Stimulated activated CD4-positive, alpha-beta T cell treated with anti-CD3 and anti-CD28 coated beads, Interleukin-12 subunit alpha, Interleukin-12 subunit beta, amount 100 ng/mL, for 24 hours (primary cell): ENCODE measurements at regions not wholly inside any gene's neighbourhood (a gene's known extent, or its start where the extent isn't known, plus 50 kb on each side); places are given as distances from the start of the nearest gene placed in this dataset.
A peak's percentile ranks its signal among the peaks of the same experiment; 100 is the strongest.
"Not testable (repeated sequence)": the region's sequence is repeated elsewhere in the genome, so short reads cannot be mapped to it uniquely, and the experiment has no call there.

ENCODE experiments used
- DNase-seq, 2 experiments: peaks; one replicate each; pipeline ENCODE4 v3.0.0-alpha.2; 2020; ENCODE audit warnings: low read depth in 2 of 2

GRCh38 chr17:12195418-12195817, 174.7 kb downstream of the MAP2K4 start:
- no peak for DNase-seq

GRCh38 chr17:12201294-12201880, 180.7 kb downstream of the MAP2K4 start:
- DNase-seq = no peak

- DNase-seq = no peak
Measured at GRCh38 chr17:12209632-12210191, 189.0 kb downstream of the MAP2K4 start.

- DNase-seq = not testable (repeated sequence)
Measured at GRCh38 chr17:12220714-12221439, 200.2 kb downstream of the MAP2K4 start.

- no peak for DNase-seq
Measured at GRCh38 chr17:12222392-12222791, 201.7 kb downstream of the MAP2K4 start.

- DNase-seq = no peak
Measured at GRCh38 chr17:12227547-12227946, 206.9 kb downstream of the MAP2K4 start.

- DNase-seq = no peak
Measured at GRCh38 chr17:12229335-12229734, 208.7 kb downstream of the MAP2K4 start.

GRCh38 chr17:12230481-12231354, 210.0 kb downstream of the MAP2K4 start:
- no peak for DNase-seq

- DNase-seq = no peak
Measured at GRCh38 chr17:12231355-12231682, 210.6 kb downstream of the MAP2K4 start.

- not testable (repeated sequence) for DNase-seq
Measured at GRCh38 chr17:12239021-12239420, 218.3 kb downstream of the MAP2K4 start.

GRCh38 chr17:12242345-12242954, 221.8 kb downstream of the MAP2K4 start:
- DNase-seq = no peak

- DNase-seq = no peak
Measured at GRCh38 chr17:12247761-12248160, 227.1 kb downstream of the MAP2K4 start.

GRCh38 chr17:12250973-12251372, 230.3 kb downstream of the MAP2K4 start:
- no peak for DNase-seq

GRCh38 chr17:12252462-12252861, 231.8 kb downstream of the MAP2K4 start:
- DNase-seq = no peak

- no peak for DNase-seq
Measured at GRCh38 chr17:12254460-12254859, 233.8 kb downstream of the MAP2K4 start.

- DNase-seq = peak in 1 of 2 experiments; percentile 3
Measured at GRCh38 chr17:12256380-12256995, 235.8 kb downstream of the MAP2K4 start.

GRCh38 chr17:12257176-12257575, 236.5 kb downstream of the MAP2K4 start:
- DNase-seq = no peak

GRCh38 chr17:12261354-12261753, 240.7 kb downstream of the MAP2K4 start:
- DNase-seq = no peak

GRCh38 chr17:12269751-12270150, 249.1 kb downstream of the MAP2K4 start:
- DNase-seq = no peak

- DNase-seq = no peak
Measured at GRCh38 chr17:12277827-12278226, 257.1 kb downstream of the MAP2K4 start.

- no peak for DNase-seq
Measured at GRCh38 chr17:12282056-12282455, 261.4 kb downstream of the MAP2K4 start.

GRCh38 chr17:12287953-12288352, 267.3 kb downstream of the MAP2K4 start:
- DNase-seq = no peak
